SH-SY5Y (cell line): ENCODE measurements at regions not wholly inside any gene's neighbourhood (a gene's known extent, or its start where the extent isn't known, plus 50 kb on each side); places are given as distances from the start of the nearest gene placed in this dataset.

ENCODE experiments used
- GATA2 ChIP-seq: IDR thresholded peaks from 2 replicates; pipeline ENCODE4 v1.6.1; 2011; ENCODE audit warnings: mild to moderate bottlenecking, low read depth, low read length
- GATA3 ChIP-seq: IDR thresholded peaks from 2 replicates; pipeline ENCODE4 v1.6.1; 2011; ENCODE audit warnings: low read depth, mild to moderate bottlenecking, low read length, moderate library complexity

DNA sequence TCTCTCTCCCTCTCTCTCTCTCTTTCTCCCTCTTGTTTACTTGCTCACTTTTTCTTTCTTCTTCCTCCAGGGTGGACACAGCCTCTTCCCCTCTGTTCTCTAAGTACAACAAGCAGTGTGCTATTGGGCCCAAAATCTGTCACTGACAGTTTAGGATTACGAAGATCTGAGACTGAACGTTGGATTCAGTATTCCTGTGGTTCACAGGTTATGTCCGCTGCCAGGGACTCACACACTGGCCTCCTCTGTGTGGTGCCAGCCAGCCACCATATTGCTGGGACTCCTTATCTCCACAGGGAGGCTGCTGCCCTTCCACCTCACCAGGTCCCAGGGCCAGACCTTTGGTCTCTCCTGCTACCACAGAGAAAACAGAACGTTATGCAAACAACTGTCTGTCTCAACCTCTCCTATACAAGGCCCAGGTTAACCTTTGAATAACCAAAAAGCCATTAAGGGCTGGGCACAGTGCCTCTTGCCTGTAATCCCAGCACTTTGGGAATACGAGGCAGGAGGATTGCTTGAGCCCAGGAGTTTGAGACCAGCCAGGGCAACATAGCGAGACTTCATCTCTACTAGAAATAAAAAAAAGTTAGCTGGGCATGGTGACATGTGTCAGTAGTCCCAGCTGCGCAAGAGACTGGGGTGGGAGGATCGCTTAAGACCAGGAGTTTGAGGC, 171.9 kb upstream of the RAB4A start:
- TF ChIP-seq GATA3 (no peak), GATA2 (no peak)

- TF ChIP-seq GATA3: no peak
- no peak for TF ChIP-seq GATA2
Measured at GRCh38 chr1:229101011-229101871, 169.7 kb upstream of the RAB4A start.

DNA sequence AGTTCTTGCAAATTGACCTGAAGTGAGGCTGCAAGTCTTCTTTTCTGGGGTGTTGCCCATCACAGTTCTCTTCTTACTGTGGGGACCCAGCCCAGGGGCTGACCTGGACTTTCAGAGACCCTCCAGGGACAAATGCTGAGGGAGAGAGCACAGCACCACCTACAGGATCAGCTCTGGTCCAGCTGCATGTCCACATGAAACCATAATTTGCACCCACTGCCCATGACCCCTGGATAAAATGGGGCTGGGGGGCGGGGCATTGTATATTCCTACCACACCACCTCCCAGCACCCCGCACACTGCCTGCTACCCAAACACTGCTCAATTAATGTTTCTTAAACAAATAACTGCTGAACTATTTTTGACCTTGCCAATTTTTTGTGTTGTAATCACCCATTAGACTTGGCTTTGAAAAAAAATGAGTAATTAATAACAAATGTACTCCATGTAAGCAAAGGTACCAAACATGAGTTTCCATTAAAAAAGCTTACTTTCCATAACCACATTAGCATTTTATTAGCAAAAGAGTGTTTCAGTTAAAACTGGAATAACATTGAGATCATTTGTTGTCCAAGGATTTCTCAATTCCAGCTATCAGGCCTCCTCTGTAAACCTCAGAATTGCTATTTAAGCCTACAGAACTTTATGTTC, 168.0 kb upstream of the RAB4A start:
- TF ChIP-seq GATA2: no peak
- no peak for TF ChIP-seq GATA3

DNA sequence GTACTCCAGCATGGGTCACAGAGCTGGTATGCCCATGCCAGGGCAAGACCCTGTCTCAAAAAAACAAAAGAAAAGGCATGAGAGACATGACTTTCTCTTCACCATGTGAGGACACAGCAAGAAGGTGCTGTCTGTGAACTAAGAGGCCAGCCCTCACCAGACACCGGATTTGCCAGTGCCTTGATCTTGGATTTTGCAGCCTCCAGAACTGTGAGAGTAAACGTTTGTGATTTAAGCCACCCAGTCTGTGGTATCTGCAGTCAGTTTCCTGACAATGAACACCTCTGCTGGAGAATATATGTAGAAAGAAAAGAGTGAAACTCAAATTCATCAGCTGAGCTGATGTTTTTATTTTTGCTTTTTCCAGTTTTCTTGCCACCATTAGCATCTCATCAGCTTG, 166.3 kb upstream of the RAB4A start:
- TF ChIP-seq GATA2 (no peak), GATA3 (no peak)

DNA sequence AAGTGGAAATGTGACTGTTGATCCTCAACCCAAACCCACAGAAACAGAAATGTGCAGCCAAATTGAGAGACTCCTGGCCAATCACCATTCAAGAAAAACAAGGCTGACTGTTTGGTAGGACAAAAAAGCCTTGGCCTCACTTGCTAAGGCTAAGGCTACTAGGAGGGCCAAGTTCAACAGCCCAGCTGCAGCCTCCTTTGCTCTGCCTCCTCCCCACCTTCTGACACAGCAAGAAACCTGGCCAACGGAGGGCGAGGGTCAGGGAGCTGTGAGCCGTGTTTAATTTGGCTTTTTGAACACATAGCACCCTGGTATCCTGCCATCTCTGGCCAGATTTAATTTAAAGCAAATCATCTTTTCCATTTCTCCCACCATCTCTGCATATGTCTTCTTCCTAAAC, 165.8 kb upstream of the RAB4A start:
- TF ChIP-seq GATA2 (no peak), GATA3 (no peak)

- no peak for TF ChIP-seq GATA2
Measured at GRCh38 chr1:229105822-229106525, 164.9 kb upstream of the RAB4A start.

DNA sequence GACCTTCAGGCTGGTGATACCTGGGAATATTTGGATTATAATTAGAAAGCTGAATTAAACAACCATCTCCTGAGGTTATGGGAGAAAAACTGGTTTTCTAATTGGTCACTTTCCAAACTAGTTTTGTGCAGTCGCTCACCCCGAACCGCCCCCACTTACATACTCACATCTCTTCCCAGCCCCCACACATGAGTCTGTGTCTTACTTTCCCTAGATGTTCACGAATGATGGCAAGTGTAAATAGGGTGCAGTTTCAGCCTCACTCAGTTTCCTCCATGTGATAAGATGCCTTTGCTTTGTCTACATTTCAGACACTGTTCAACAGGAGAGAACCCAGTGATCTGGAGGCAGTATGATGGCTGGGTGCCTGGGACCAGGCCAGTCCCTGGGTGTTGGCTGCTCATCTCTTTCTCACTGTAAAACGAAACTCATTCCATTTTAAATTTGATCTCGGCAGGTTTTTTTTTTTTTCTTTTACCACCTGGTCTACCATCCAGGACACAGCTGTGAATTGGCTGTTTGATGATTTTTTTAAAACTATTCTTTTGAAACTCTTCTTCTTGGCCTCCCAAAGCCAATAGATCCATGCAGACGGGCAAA, 164.3 kb upstream of the RAB4A start:
- TF ChIP-seq GATA3 (no peak), GATA2 (no peak)

GRCh38 chr1:229107304-229107815, 163.6 kb upstream of the RAB4A start:
- TF ChIP-seq GATA3: no peak
- no peak for TF ChIP-seq GATA2

GRCh38 chr1:229107972-229108371, 162.9 kb upstream of the RAB4A start:
- TF ChIP-seq GATA3 (no peak), GATA2 (no peak)

GRCh38 chr1:229108598-229109201, 162.2 kb upstream of the RAB4A start:
- TF ChIP-seq GATA2: no peak
- TF ChIP-seq GATA3: no peak

GRCh38 chr1:229109320-229109761, 161.6 kb upstream of the RAB4A start:
- TF ChIP-seq GATA2 (no peak), GATA3 (no peak)

GRCh38 chr1:229110986-229111385, 159.9 kb upstream of the RAB4A start:
- TF ChIP-seq GATA2: no peak
- no peak for TF ChIP-seq GATA3

DNA sequence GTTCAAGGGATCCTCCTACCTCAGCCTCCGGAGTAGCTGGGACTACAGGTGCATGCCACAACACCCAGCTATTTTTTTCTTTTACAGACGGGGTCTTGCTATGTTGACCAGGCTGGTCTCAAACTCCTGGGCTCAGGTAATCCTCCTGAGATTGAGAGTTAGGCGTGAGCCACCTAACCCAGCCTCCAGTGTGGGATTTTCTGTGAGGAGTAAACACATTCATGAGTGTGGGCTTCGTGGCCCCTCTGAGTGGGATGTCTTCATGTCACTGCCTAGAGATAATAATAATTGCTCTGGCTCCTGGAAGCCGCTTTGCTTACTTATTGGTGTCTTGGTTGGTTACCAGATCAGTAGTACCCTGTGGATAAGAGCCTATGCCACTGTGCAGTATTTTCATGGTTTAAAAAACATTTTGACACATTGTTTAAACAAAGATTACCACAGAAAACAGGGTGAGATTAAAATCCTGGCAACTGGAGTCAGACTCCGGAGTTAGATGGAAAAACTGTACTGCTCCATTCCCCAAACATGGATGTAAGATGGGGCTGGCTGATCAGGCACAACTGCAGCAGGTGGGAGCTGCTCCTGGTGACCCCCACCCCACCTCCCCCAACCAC, 159.1 kb upstream of the RAB4A start:
- TF ChIP-seq GATA3 (no peak), GATA2 (no peak)
